Motor neuron (in vitro differentiated cells): ENCODE measurements at regions not wholly inside any gene's neighbourhood (a gene's known extent, or its start where the extent isn't known, plus 50 kb on each side); places are given as distances from the start of the nearest gene placed in this dataset.
"Not testable (repeated sequence)": the region's sequence is repeated elsewhere in the genome, so short reads cannot be mapped to it uniquely, and the experiment has no call there.

Source experiments
- ATAC-seq, 8 experiments: fragments of 200-7000 bp; cut with Tn5 transposase; replicated peaks in 6 of 8; 2 replicates each; pipeline ENCODE4 v1.8.0; 2021; ENCODE audit warnings: mild to moderate bottlenecking in 8 of 8, moderate library complexity in 8 of 8
- H3K27ac ChIP-seq, 2 donors: fragments of 250-450 bp; sonication (Bioruptor Pico); 2 replicates each; pipeline ENCODE4 v1.9.0; 2021; ENCODE audit warnings: antibody characterized with exemption in 2 of 2, mild to moderate bottlenecking in 2 of 2, moderate library complexity in 1 of 2
- H3K4me1 ChIP-seq, 2 donors: fragments of 250-450 bp; sonication (Bioruptor Pico); replicated peaks in 1 of 2; 2 replicates each; pipeline ENCODE4 v1.6.1; 2021; ENCODE audit warnings: antibody characterized with exemption in 2 of 2, mild to moderate bottlenecking in 2 of 2, moderate library complexity in 1 of 2
- H3K4me3 ChIP-seq, 5 donors: fragments of 250-450 bp; sonication (Bioruptor Pico); 2 replicates each; pipeline ENCODE4 v1.9.0; 2021; ENCODE audit warnings: antibody characterized with exemption in 5 of 5, mild to moderate bottlenecking in 5 of 5, moderate library complexity in 4 of 5
- WGBS, 10 experiments: fragments of 450-650 bp; shearing (Covaris generic); methylation state at CpG; one replicate each; pipeline ENCODE4 v1.0.0; 2022; 5-methylcytosine and 5-hydroxymethylcytosine counted together
- in situ Hi-C, 9 experiments: fragments of 400-800 bp; cut with MboI; loops; one replicate each; pipeline ENCODE4 v1.15.0; 2021; ENCODE audit warnings: low sequenced_read_pairs in 9 of 9, low pct_unique_long_range_greater_than_20kb in 2 of 9; ENCODE audit not compliant: unreplicated experiment in 9 of 9

DNA sequence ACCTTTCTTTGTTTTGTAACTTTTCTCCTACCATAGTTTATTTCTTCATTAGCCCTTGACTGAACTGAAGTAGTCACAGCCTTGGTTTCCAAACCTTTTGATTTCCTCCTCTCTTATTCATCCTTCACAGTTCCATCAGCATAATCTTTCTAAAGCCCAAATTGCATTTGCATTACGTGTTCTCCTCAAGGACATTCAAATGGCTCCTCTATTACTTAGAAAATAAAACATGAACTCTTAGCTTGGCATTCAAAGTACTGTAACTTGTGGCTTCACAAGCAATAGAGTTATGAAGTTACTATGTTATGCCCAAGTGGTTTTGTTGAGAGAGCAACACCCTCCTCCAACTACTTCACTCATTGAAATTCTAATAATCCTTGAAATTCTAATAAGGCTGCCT, 840.0 kb downstream of the TTLL7 start:
- no CpG with 5 or more reads among the region's 1 CpG for WGBS, 10 experiments
- in situ Hi-C loops, H3K4me3 ChIP-seq, H3K27ac ChIP-seq, H3K4me1 ChIP-seq: not testable (repeated sequence)
- peak in 1 of 8 experiments; percentile 51 for ATAC-seq

DNA sequence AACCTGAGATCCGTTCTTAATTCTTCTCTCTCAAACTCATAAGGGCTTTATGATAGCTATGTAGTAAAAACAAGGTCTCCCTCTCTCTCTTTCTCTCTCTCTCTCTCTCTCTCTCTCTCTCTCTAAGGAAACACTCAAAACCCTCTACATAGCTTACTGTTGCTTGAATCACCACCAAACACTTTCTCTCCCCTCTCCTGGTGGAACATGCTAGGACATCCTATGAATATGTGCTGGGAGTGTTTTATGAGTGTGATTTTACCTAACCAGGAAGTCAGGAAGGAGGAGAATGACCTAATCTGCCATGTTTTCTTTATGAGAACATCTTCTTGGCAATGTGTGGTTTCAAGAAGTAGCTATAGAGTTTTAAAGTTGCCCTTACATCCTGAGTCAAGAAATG, 844.6 kb downstream of the TTLL7 start:
- H3K4me3 ChIP-seq, in situ Hi-C loops, ATAC-seq: not testable (repeated sequence)

DNA sequence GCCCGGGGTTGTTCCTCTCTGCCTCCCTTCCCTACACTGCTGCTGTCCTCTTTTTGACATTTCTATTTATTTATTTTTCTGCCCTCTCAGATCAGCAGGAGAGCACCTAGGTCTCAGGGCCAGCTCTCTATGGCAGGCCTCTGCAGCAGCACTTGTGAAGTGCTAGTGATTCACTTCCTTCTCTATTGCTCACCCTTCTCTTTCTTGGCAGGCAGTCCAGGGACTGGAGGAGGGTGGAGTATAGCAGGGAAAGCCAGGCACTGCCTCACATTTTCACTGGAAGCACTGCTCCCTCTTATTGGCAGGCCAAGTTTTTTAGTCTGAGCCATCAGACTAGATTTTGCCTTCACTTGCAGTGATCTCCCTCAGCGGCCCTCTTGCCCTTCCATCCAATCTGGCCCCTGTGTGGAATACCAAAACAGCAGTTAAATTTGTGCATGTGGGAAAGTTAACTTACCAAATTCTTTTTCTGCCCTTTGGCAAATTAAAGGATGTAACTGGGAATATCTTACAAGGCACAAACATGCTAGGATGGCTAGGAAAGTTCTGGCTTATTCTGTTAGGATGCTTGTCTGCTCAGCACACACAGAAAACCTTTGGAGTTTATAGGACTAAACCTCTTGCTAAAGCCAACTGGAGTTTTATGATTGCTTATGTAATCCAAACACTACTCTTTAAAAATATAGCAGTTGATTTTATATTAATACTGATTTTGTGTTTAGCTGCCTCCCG, 847.6 kb downstream of the TTLL7 start:
- peak; percentile 26 to 100 (median 74) for ATAC-seq
- H3K27ac ChIP-seq, H3K4me1 ChIP-seq, H3K4me3 ChIP-seq, in situ Hi-C loops: not testable (repeated sequence)
- WGBS, 10 experiments, result 100% methylated on average over 1 of the region's 3 CpGs; no CpG with 5 or more reads in 9 of the 10 experiments

More for the DNA sequence above, 844.6 kb downstream of the TTLL7 start:
- WGBS, 10 experiments, result 80% methylated on average over 1 of the region's 1 CpG; no CpG with 5 or more reads in 9 of the 10 experiments
- not testable (repeated sequence) for H3K27ac ChIP-seq, H3K4me1 ChIP-seq

DNA sequence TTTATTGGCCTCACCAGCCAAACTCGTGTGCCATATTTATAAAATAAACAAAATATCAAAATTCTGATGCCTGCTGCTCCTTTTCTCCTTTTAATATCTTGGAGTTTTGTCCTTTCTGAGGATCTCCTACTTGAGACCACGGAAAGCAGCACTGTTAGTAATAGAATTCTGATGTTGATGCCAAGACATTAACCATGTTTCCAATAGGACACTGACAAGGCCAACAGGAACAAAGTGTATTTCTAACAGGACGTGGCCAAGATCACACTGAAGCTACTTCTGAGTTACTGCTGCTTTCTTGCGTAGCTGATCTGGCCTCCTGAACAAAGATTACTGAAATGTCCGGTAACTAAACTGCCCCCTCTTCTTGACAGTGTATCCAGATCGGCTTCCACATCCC, 848.5 kb downstream of the TTLL7 start:
- in situ Hi-C loops, H3K4me3 ChIP-seq, H3K4me1 ChIP-seq, H3K27ac ChIP-seq, ATAC-seq: not testable (repeated sequence)
- WGBS, 10 experiments, result 0 to 100% (median 86%) methylated on average over 1 to 5 of the region's 6 CpGs

DNA sequence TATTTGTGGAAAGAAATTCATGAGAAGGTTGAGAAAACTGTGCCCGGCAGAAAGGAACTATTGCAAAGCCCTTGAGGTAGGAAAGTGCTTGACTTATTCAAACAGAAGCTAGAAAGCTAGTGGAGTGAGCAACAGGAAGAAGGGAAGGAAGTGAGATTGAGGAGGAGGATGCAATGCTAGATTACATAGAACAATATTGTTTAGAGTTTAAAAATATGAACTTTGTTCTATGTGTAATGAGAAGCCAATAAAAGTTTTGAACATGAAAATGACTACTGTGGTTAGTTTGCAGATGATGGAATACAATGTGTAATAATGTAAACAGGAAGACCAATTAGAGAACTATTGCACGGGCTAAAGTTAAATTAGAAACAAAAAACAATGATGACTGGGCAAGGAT, 853.1 kb downstream of the TTLL7 start:
- ATAC-seq, H3K27ac ChIP-seq, in situ Hi-C loops, H3K4me3 ChIP-seq, H3K4me1 ChIP-seq: not testable (repeated sequence)
- WGBS, 10 experiments, result 0 to 100% (median 56%) methylated on average over 1 of the region's 2 CpGs; no CpG with 5 or more reads in 4 of the 10 experiments

DNA sequence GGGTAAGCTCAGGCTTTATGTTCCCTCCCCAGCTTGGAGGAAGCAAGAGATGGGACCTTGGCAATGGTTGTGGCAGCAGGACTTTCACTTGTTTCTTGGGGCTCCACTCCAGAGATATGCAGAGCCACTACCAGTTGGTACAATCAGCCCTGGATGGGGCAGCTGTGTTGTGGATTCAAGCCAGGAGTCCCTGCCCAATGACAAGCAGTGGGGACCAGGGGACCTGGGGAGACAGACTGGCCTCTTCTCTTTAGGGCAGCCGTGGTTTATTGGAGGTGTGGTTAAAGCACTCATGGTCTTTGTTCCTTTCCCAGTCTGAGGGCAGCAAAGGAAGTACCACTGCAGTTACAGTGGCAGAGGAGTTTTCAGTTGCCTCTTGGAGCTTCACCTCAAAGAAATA, 856.1 kb downstream of the TTLL7 start:
- WGBS, 10 experiments, result 100% methylated on average over 1 of the region's 1 CpG; no CpG with 5 or more reads in 9 of the 10 experiments
- in situ Hi-C loops, H3K27ac ChIP-seq, H3K4me3 ChIP-seq, H3K4me1 ChIP-seq, ATAC-seq: not testable (repeated sequence)

DNA sequence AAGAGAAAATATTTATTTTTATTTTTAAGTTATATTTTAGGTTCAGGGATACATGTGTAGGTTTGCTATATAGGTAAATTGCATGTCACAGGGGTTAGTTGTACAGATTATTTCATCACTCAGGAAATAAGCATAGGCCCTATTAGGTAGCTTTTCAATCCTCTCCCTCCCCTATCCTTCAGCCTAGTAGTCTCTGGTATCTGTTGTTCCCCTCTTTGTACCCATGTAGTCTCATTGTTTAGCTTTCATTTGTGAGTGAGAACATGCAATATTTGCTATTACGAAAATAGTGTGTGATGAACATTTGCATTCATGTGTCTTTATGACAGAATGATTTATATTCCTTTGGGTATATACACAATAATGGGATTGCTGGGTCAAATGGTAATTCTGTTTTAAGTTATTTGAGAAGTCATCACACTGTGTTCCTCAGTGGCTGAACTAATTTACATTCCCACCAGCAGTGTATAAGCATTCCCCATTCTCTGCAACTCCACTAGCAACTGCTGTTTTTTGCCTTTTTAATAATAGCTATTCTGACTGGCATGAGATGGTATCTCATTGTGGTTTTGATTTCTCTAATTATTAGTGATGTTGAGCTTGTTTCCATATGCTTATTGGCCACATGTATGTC, 863.3 kb downstream of the TTLL7 start:
- in situ Hi-C loops, result not testable (repeated sequence)

DNA sequence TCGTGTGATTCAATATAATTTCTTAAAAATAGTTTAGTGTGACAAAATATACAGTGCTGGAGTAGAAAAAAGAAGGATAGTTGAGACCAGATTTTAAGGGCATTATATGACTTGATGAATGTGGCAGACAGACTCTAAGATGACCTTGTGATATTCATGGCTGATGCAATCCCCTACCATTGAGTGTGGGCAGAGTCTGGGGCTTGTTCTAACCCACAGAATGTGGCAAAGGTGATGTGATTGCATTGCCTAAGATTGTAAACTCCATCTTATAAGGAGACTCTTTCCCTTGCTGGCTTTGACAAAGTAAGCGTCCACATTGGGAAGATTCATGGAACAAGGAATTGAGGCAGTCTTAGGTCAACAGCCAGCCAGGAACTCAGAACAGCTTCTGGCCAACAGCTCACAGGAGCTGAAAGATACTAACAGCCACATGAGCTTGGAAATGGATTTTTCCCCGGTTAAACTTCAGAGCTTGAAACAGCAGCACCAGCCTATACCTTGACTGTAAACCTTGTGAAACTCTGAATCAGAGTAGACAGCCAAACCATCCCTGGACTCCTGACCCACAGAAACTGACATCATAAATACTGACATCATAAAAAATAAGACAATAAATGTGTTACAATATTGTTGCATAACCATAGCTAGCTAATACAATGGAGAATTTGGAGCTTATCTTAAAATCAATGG, 864.5 kb downstream of the TTLL7 start:
- in situ Hi-C loops, H3K27ac ChIP-seq, H3K4me1 ChIP-seq, H3K4me3 ChIP-seq: not testable (repeated sequence)
- WGBS, 10 experiments, result 71 to 100% methylated on average over 1 of the region's 3 CpGs; no CpG with 5 or more reads in 8 of the 10 experiments
- peak in 5 of 8 experiments; percentile 66 to 88 (median 76) for ATAC-seq

More for the DNA sequence above, 863.3 kb downstream of the TTLL7 start:
- ATAC-seq, result peak in 5 of 8 experiments; percentile 56 to 78 (median 70)
- not testable (repeated sequence) for H3K4me3 ChIP-seq, H3K4me1 ChIP-seq, H3K27ac ChIP-seq
- WGBS, 10 experiments, result 57 to 83% (median 74%) methylated on average over 1 of the region's 1 CpG; no CpG with 5 or more reads in 6 of the 10 experiments

DNA sequence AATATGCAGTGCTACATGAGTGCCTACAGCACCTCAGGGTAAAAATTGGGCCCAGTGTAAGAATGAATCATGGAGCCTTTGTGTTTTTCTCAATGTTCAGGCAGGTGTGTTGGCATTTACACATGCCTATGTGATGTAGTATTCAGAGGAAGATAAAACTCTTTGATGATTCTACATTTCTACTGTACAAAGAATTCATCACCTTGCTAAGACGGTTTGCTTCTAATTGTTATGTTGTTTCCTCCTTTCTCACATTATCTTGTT, 867.3 kb downstream of the TTLL7 start:
- WGBS, 10 experiments, result 40 to 92% (median 78%) methylated on average over 1 of the region's 1 CpG; no CpG with 5 or more reads in 3 of the 10 experiments
- in situ Hi-C loops, result no loop called here
- ATAC-seq, result no peak

DNA sequence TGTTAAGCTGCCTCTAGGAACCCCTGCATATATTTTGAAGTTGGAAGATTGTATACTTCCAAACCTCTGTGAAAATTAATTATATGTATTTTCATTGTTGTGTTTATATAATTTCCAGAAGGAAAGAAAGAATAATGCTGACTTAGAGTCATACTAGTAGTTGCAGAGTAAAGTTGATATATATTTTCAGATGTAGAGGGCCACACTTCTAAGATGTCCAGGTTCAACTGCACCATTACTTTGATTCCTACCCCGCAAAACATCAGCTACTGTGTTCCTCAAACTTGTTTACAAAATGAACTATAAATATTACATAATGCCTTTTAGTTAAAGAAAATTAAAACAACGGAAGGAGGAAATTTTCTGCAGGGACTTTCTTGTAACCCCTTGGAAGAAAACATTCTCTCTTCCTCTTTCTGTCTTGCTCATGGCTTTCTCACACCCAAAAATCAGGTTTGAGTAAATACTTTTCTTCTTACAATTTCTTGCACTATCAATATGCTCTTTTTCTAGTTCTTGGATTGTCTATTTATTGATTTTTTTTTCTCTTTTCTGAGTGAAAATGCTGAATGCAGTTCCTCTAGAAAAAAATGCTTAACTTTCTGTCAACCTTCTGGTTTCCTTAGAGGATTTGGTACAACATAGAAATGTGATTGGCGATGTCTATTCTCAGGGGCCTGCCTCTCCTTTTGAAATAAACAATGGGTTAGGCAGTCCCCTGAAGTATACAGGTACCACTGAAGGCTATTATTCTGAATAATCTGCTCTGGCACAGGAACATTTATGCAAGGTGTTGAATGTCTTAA, 867.8 kb downstream of the TTLL7 start:
- no peak overlapping the region for H3K27ac ChIP-seq
- peaks cover 0 to 2% of the 10 kb centered on the region in 2 donors for H3K4me1 ChIP-seq
- 49 to 100% (median 90%) methylated on average over 1 to 3 of the region's 3 CpGs for WGBS, 10 experiments
- in situ Hi-C loops, result no loop called here
- ATAC-seq, result no peak
- H3K4me3 ChIP-seq, result no peak overlapping the region

More for the DNA sequence above, 867.3 kb downstream of the TTLL7 start:
- Histone ChIP-seq H3K4me1 (peaks cover 0 to 2% of the 10 kb centered on the region in 2 donors), H3K4me3 (no peak overlapping the region), H3K27ac (no peak overlapping the region)

DNA sequence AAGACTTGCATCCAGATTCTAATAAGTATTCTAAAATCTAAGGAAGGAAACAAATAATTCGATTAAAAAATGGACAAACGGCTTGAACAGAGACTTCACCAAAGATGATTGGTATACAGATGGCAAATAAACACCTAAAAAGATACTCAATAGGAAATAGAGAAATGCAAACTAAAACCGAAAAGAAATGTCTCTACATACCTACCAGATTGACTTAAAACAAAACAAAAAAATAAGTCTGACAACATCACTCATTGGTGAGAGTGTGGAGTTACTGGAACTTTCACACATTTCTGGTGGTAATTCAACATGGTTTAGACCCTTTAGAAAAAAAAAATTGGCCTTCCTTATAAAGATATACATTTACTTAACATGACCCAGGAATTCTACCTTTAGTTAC, 869.8 kb downstream of the TTLL7 start:
- 59 to 96% (median 86%) methylated on average over 1 to 3 of the region's 3 CpGs for WGBS, 10 experiments

DNA sequence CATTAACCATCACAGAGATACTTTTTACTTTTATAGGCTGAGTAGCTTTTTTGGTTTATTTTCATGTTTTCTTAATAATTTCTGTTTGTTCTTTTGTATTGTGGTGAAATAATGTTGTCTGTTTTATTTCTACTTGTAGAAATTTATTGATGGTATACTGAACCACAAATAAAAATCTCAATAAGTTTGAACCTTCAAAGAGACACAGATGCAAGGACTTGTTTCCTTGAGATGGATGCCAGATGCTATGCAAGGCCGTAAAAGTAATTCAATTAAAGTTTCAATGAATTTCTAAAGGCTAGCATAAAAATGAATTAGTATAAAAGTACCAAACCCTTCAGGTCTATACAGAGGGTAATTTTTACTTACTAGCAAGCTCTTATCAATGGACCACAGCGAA, 873.5 kb downstream of the TTLL7 start:
- ATAC-seq, result no peak
- Histone ChIP-seq H3K4me3 (no peak overlapping the region), H3K4me1 (no peaks in the 10 kb centered on the region), H3K27ac (no peak overlapping the region)
- in situ Hi-C loops, result no loop called here
- WGBS, 10 experiments, result 21 to 100% (median 88%) methylated on average over 1 to 2 of the region's 2 CpGs; no CpG with 5 or more reads in 1 of the 10 experiments

More for the DNA sequence above, 869.8 kb downstream of the TTLL7 start:
- Histone ChIP-seq H3K27ac (no peak overlapping the region), H3K4me1 (no peaks in the 10 kb centered on the region), H3K4me3 (no peak overlapping the region)
- no peak for ATAC-seq
- in situ Hi-C loops, result no loop called here

DNA sequence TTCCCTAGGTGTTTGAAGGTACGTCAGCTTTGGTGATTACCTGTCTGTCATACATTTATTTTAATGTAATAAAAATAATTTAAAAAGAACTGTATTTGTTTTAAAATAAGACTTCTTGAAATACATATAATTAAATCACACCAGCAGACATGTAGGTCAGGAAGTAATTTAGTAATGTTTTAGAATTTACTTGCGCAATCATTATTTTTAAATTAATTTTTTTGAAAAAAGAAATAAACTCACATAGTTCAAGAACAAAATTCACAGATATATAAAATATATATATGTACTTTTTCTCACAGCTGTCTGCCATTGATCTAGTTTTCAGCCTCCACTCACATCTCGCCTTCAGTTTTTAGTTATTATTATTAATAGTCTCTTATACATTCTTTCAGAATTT, 875.9 kb downstream of the TTLL7 start:
- Histone ChIP-seq H3K27ac (no peak overlapping the region), H3K4me1 (no peaks in the 10 kb centered on the region), H3K4me3 (no peak overlapping the region)
- WGBS, 10 experiments, result 71 to 100% (median 96%) methylated on average over 2 to 3 of the region's 3 CpGs
- in situ Hi-C loops, result loop anchor here in 1 of 9 experiments (25.0 kb wide), 1 partner anchor 111 kb away; no protein-coding TSS in a partner anchor
- no peak for ATAC-seq
